SIG-M5 (cell line): ENCODE measurements at regions not wholly inside any gene's neighbourhood (a gene's known extent, or its start where the extent isn't known, plus 50 kb on each side); places are given as distances from the start of the nearest gene placed in this dataset.

Experiments
- DNase-seq: peaks from one replicate; lab custom pipeline; 2025; lab: John Stamatoyannopoulos, UW

GRCh38 chr12:41932470-41932991 is 212.1 kb downstream of the GXYLT1 start:
- peak; percentile 68 for DNase-seq

DNA sequence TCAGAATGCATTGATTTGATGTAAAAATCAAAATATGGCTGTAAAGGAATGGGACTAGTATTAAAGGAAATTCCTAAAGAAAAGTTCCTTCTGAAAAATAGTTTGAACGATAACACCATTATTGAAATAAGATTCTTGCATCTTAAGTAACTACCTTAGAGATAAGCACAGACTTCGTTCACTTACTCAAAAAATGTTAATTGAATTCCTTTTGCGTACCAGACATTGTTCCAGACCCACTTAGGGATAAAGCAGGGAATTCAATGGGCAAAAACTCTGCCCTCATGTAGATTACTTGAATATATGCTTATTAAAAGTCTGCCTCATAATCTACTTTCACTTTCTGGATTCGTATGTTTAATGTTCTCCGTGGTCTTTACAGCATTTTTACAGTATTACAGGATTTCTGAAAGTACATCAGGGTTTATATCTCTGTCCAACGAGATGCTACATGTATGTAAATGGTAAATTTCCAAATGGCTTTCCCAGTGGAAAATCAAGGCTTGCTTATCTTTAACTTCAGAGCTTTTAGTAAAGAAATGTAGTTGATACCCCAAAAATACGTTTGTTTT is 213.7 kb downstream of the GXYLT1 start:
- DNase-seq: no peak

DNA sequence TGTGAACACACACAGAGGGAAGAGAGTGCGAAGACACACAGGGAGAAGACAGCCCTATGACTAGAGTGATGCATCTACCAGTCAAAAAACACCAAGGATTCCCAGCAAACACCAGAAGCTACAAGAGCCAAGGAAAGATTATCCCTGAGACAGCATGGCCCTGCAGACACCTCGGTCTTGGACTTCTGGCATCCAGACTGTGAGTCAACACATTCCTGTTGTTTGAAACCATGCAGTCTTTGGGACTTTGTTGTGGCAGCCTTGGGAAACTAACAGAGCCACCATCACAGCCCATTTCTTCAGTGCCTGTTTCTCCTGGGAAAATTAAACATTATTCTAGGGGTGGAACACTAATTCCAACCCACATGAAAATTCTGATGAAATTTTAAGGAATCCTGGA is 220.6 kb downstream of the GXYLT1 start:
- no peak for DNase-seq

DNA sequence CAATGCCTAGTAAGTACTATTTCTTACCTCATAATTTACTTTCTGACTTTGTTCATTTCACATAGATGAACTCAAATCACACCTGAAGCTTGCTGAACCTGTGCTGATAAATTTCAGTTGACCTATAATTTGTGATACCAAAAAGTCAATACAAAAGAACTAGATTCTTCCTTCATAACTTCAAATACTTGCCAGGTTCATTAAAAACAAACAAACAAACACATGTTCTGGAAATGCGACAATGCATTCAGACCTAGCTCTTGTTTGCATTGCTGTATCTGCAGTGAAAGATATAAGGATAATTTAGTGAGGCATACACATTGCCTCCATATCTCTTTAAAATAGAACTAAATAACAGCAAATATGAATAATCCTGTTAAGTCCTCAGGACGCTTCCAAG is 221.3 kb downstream of the GXYLT1 start:
- DNase-seq: no peak

- DNase-seq: no peak
Measured at GRCh38 chr12:41920355-41920754, 224.3 kb downstream of the GXYLT1 start.

- DNase-seq: no peak
Measured at GRCh38 chr12:41919526-41920261, 225.0 kb downstream of the GXYLT1 start.

DNA sequence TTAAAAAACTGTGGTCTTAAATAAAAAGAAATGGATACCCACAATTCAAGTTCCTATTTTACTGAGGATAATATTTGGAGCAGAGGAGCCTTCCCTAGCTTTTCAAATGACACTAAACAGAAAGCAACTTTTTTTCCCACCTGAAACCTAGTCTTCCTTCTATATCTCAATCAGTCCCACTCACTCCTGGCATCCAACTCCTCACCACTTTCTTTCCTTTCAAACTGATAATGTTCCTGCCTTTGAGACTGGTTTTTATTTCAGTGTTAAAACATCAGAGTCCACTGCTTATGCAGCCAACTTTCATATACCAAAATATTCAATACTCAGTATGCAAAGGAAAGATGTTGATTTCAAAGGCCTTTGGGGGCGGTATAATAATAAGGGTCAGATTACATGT is 225.6 kb downstream of the GXYLT1 start:
- no peak for DNase-seq

- no peak for DNase-seq
Measured at GRCh38 chr12:41917938-41918341, 226.7 kb downstream of the GXYLT1 start.

- no peak for DNase-seq
Measured at GRCh38 chr12:41917181-41917580, 227.5 kb downstream of the GXYLT1 start.

GRCh38 chr12:41910578-41911320 is 233.9 kb downstream of the GXYLT1 start:
- DNase-seq: no peak

DNA sequence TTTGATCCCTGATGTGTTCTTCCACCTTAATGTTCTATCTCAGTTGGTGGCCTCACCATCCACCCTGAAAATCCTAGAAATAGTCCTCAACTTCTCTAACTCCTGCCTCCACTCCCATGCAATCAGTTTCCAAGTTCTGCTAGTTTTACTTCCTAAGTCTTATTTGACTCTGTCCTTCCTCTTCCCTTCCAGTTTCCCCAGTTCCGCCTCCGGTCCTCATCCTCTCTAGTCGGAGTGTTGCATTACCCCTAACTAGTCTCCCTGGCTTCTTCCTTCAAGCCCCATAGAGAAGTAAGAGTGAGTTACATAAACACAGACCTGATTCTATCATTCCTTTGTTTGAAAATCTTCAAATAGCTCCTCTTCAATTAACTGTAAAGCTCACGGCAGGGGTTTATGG is 236.5 kb downstream of the GXYLT1 start:
- no peak for DNase-seq

DNA sequence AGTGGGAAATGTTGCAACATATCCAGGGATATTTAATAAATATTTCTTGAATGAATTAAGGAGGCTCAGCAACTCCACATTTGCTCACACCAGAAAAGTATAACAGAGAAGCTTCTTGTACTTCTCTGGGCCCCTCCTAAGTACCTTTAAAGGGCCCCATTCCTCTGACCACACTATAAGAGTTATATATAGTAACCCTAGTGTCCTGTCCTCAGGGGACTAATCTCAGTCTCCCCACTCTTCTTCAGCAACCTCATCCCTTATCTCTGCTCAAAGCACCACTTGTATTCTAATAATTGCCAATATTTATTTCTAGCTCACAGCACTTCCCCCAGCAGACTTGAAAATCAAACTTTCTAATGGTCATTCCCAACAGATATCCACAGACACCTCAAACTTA is 237.1 kb downstream of the GXYLT1 start:
- no peak for DNase-seq

DNA sequence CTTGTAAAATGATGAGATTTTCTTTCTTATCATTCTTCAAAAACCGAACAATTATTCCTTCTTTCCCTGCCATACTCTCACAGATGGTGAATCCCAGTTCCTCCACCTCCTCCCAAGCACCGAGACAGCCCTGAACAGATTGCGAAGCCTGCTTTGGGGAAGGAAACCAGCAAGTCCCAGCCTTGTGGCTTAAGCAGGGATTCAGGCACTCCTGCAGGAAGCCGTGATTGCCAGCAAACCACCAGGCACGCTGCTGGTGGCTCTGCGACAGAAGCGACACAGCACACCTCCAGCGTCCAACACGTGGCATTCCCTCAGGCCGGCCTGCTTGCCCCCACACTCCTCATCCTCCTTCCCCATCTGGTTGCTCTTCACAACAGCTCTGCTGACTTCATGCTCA is 237.7 kb downstream of the GXYLT1 start:
- no peak for DNase-seq

GRCh38 chr12:41905759-41906297 is 238.8 kb downstream of the GXYLT1 start:
- no peak for DNase-seq

GRCh38 chr12:41905073-41905758 is 239.5 kb downstream of the GXYLT1 start:
- no peak for DNase-seq

GRCh38 chr12:41904041-41904440 is 240.6 kb downstream of the GXYLT1 start:
- DNase-seq: no peak

DNA sequence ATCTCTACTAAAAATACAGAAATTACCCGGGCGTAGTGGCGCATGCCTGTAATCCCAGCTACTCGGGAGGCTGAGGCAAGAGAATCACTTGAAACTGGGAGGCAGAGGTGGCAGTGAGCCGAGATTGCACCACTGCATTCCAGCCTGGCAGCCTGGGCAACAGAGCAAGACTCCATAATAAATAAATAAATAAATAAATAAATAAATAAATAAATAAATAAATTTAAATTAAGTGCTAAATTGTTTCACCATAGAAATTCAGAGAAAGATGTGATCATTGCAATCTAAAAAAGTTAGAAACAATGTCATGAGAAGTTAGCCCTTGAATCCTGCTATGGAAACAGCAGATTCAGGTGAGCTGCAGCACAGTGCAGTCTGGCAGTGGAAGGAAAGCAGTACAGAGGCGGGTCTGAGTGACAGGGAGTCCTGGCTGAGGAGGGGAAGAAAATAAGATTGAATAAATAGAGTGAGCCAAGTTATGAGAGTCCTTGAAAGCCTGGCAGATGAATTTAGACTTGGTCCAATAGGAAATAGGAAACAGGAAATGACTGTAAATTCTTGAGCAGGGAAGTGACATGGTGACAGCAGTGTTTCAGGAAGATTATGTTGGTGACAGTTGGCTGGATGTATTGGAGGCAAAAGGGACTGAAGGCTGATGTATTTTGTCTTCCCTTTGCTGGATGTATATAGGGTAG is 241.5 kb downstream of the GXYLT1 start:
- DNase-seq: no peak

GRCh38 chr12:41899577-41899976 is 245.1 kb downstream of the GXYLT1 start:
- no peak for DNase-seq

GRCh38 chr12:41897593-41897992 is 247.1 kb downstream of the GXYLT1 start:
- no peak for DNase-seq

DNA sequence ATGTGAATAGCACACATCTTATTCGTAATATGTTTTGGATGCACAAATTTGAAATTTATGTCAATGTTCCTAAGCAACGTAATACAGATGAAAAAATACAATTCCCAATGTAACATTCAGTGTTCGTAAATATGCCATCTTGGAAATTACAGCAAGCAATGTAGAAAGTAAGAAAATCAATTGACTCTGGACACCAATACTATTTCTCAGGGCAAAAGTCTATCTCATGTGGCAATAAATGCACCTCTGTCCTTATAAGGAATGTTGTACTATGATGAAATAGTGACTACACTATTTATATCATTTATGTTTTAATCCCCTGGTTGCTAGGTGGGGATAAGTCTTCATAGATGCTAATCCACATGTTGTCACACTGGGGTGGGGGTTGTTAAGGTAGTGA is 251.2 kb downstream of the GXYLT1 start:
- no peak for DNase-seq

DNA sequence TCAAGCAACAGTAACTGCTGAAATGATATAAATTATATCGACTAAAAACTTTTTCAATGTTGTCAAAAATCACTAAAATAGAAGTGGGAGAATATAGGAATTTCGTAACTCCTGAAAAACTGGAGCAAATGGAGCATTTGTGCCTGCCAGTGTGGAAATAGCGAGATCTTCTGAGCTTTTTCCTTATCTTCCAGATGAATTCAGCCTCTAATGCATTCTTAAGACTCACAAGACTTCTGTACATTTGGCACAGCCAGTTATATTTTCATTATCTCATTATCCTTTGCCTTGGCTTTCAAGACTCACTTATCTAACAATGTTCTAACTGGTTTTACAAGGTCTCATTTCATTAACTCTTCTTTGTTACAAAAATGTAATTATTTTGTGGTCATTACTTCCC is 252.4 kb downstream of the GXYLT1 start:
- no peak for DNase-seq

- no peak for DNase-seq
Measured at GRCh38 chr12:41891226-41891625, 253.4 kb downstream of the GXYLT1 start.
